B cell (primary cell): ENCODE measurements at regions not wholly inside any gene's neighbourhood (a gene's known extent, or its start where the extent isn't known, plus 50 kb on each side); places are given as distances from the start of the nearest gene placed in this dataset.
A peak's percentile ranks its signal among the peaks of the same experiment; 100 is the strongest.

Source experiments
- ATAC-seq: fragments of 200-7000 bp; cut with Tn5 transposase; one replicate; pipeline ENCODE4 v1.10.0; 2021; ENCODE audit warnings: low read depth, mild to moderate bottlenecking, moderate number of reproducible peaks, moderate library complexity
- CTCF ChIA-PET: fragments of 350-600 bp; sonication (Branson Sonifier 250); formaldehyde crosslinking; loops from one replicate; lab custom pipeline; 2021; ENCODE audit warnings: antibody characterized with exemption, inconsistent platforms; lab: Charles Lee
- POLR2A ChIA-PET: fragments of 350-600 bp; sonication (Branson Sonifier 250); formaldehyde crosslinking; loops from one replicate; lab custom pipeline; 2021; ENCODE audit warnings: antibody characterized with exemption; lab: Charles Lee
- DNase-seq: peaks from one replicate; pipeline ENCODE4 v3.0.0; 2013
- H2AFZ ChIP-seq: 2 replicates; pipeline ENCODE4 v1.6.1; 2012; ENCODE audit warnings: mild to moderate bottlenecking, low read depth, low read length; ENCODE audit not compliant: insufficient read depth, poor library complexity, severe bottlenecking
- H3K27ac ChIP-seq, 2 donors: 1 replicate in 1 of 2; 2 replicates in 1 of 2; pipeline ENCODE4 v1.5.1; 2012 to 2013; ENCODE audit warnings: low read length in 2 of 2, mild to moderate bottlenecking in 2 of 2, moderate library complexity in 1 of 2
- H3K27me3 ChIP-seq, 4 experiments: fragments of 200-600 bp in 1 of 4; sonication (generic) in 1 of 4; replicated peaks in 1 of 4; 1 replicate in 2 of 4; 2 replicates in 2 of 4; pipeline versions ENCODE4 v1.6.1 to v1.7.0; 2013 to 2016; ENCODE audit warnings: low read length in 3 of 4, mild to moderate bottlenecking in 2 of 4, mixed read lengths in 1 of 4, moderate library complexity in 1 of 4; ENCODE audit not compliant: insufficient read depth in 4 of 4, control insufficient read depth in 3 of 4; ENCODE audit errors: control extremely low read depth in 1 of 4
- H3K36me3 ChIP-seq, 2 experiments: replicated peaks in 1 of 2; 1 replicate in 1 of 2; 2 replicates in 1 of 2; pipeline versions ENCODE4 v1.6.1 to v1.7.1; 2013; ENCODE audit warnings: low read length in 1 of 2; ENCODE audit not compliant: insufficient read depth in 2 of 2, control insufficient read depth in 1 of 2; ENCODE audit errors: control extremely low read depth in 1 of 2, extremely low read depth in 1 of 2
- H3K4me1 ChIP-seq, 2 donors: fragments of 200-600 bp in 1 of 2; sonication (generic) in 1 of 2; 1 replicate in 1 of 2; 2 replicates in 1 of 2; pipeline versions ENCODE4 v1.5.1 to v1.6.1; 2013 to 2017; ENCODE audit warnings: low read length in 2 of 2; ENCODE audit not compliant: control insufficient read depth in 2 of 2, insufficient read depth in 2 of 2
- H3K4me2 ChIP-seq: replicated peaks from 2 replicates; pipeline ENCODE3; 2012; ENCODE audit warnings: mild to moderate bottlenecking, low read depth, low read length; ENCODE audit not compliant: poor library complexity, severe bottlenecking
- H3K4me3 ChIP-seq, 5 experiments: fragments of 200-600 bp in 1 of 5; sonication (generic) in 1 of 5; 1 replicate in 3 of 5; 2 replicates in 2 of 5; pipeline versions ENCODE4 v1.5.1 to v1.7.0; 2011 to 2016; ENCODE audit warnings: low read length in 4 of 5, mild to moderate bottlenecking in 4 of 5, low read depth in 2 of 5, control low read depth in 1 of 5, moderate library complexity in 1 of 5; ENCODE audit not compliant: insufficient read depth in 1 of 5; ENCODE audit errors: control extremely low read depth in 1 of 5, extremely low read depth in 1 of 5
- H3K79me2 ChIP-seq: fragments of 200-600 bp; sonication (generic); one replicate; pipeline ENCODE4 v1.6.0; 2016; ENCODE audit warnings: low read length; ENCODE audit not compliant: control insufficient read depth, insufficient read depth
- H3K9ac ChIP-seq: fragments of 200-600 bp; sonication (generic); 2 replicates; pipeline ENCODE4 v1.6.1; 2017; ENCODE audit warnings: mild to moderate bottlenecking, low read length, moderate library complexity
- H3K9me3 ChIP-seq, 3 donors: one replicate each; pipeline versions ENCODE4 v1.6.1 to v1.7.1; 2013; ENCODE audit warnings: low read length in 2 of 3; ENCODE audit not compliant: control insufficient read depth in 2 of 3, insufficient read depth in 1 of 3; ENCODE audit errors: control extremely low read depth in 1 of 3
- H4K20me1 ChIP-seq: 2 replicates; pipeline ENCODE4 v1.6.0; 2012; ENCODE audit warnings: mild to moderate bottlenecking, low read length; ENCODE audit not compliant: insufficient read depth, control insufficient read depth, poor library complexity, severe bottlenecking
- H3K27ac Mint-ChIP-seq: one replicate; pipeline ENCODE4 v1.8.0; 2021; ENCODE audit warnings: mixed read lengths
- H3K27me3 Mint-ChIP-seq: one replicate; pipeline ENCODE4 v1.8.0; 2021; ENCODE audit warnings: mixed read lengths
- H3K4me1 Mint-ChIP-seq: one replicate; pipeline ENCODE4 v1.8.0; 2021; ENCODE audit warnings: mixed read lengths
- H3K4me3 Mint-ChIP-seq: one replicate; pipeline ENCODE4 v1.8.0; 2021; ENCODE audit warnings: mixed read lengths
- H3K9me3 Mint-ChIP-seq: one replicate; pipeline ENCODE4 v1.8.0; 2022; ENCODE audit warnings: mixed read lengths; ENCODE audit not compliant: insufficient read depth
- CTCF ChIP-seq: fragments of 200-600 bp; IDR thresholded peaks from one replicate; pipeline ENCODE4 v1.8.0; 2022; ENCODE audit warnings: antibody characterized with exemption, mild to moderate bottlenecking
- EZH2 ChIP-seq: IDR thresholded peaks from 2 replicates; pipeline ENCODE4 v1.6.1; 2012; ENCODE audit warnings: borderline replicate concordance, low read depth, mild to moderate bottlenecking, moderate library complexity, low read length; ENCODE audit not compliant: insufficient read depth, poor library complexity, severe bottlenecking
- WGBS: methylation state at CpG from one replicate; pipeline ENCODE4 v1.1.5; 2013; ENCODE audit warnings: missing lambda C conversion rate; ENCODE audit not compliant: insufficient coverage; 5-methylcytosine and 5-hydroxymethylcytosine counted together
- intact Hi-C: fragments of 100-400 bp; cut with micrococcal nuclease; formaldehyde crosslinking; loops from one replicate; pipeline ENCODE4 v1.10.0; 2022

GRCh38 chr17:69960755-69961154 lies 114.3 kb upstream of the KCNJ16 start:
- Histone ChIP-seq H3K27ac (no peak overlapping the region), H3K9me3 (no peaks in the 10 kb centered on the region), H3K36me3 (no peaks in the 10 kb centered on the region), H4K20me1 (no peaks in the 10 kb centered on the region), H3K4me2 (no peak overlapping the region), H3K27me3 (no peaks in the 10 kb centered on the region), H3K79me2 (no peaks in the 10 kb centered on the region), H3K9ac (no peak overlapping the region), H2AFZ (no peak overlapping the region), H3K4me1 (no peaks in the 10 kb centered on the region), H3K4me3 (no peak overlapping the region)
- intact Hi-C loops = no loop called here
- Mint-ChIP-seq H3K27ac (no peak overlapping the region), H3K27me3 (no peaks in the 10 kb centered on the region), H3K4me1 (no peaks in the 10 kb centered on the region), H3K4me3 (no peak overlapping the region), H3K9me3 (no peaks in the 10 kb centered on the region)
- ChIA-PET CTCF (no interaction called here), POLR2A (no interaction called here)
- ATAC-seq (no peak), DNase-seq (no peak)
- no peak for TF ChIP-seq EZH2
- no peak for TF ChIP-seq CTCF

GRCh38 chr17:69961501-69962145 lies 113.4 kb upstream of the KCNJ16 start:
- no peaks in the 10 kb centered on the region for H4K20me1 ChIP-seq
- Mint-ChIP-seq H3K27me3 (no peaks in the 10 kb centered on the region), H3K4me1 (no peaks in the 10 kb centered on the region), H3K4me3 (no peak overlapping the region), H3K9me3 (no peaks in the 10 kb centered on the region), H3K27ac (no peak overlapping the region)
- intact Hi-C loops = no loop called here
- H3K9me3 ChIP-seq = no peaks in the 10 kb centered on the region
- no peaks in the 10 kb centered on the region for H3K27me3 ChIP-seq
- H3K36me3 ChIP-seq = no peaks in the 10 kb centered on the region
- DNase-seq (peak; percentile 2), ATAC-seq (no peak)
- ChIA-PET POLR2A (no interaction called here), CTCF (no interaction called here)
- 91% methylated on average over 6 of the region's 7 CpGs for WGBS
- TF ChIP-seq EZH2 (no peak), CTCF (no peak)
- H3K4me2 ChIP-seq = no peak overlapping the region
- H3K27ac ChIP-seq = no peak overlapping the region
- H2AFZ ChIP-seq = no peak overlapping the region
- H3K79me2 ChIP-seq = no peaks in the 10 kb centered on the region
- H3K4me3 ChIP-seq = no peak overlapping the region
- no peak overlapping the region for H3K9ac ChIP-seq
- H3K4me1 ChIP-seq = no peaks in the 10 kb centered on the region
